ENCODE measurements at regions not wholly inside any gene's neighbourhood (a gene's known extent, or its start where the extent isn't known, plus 50 kb on each side); places are given as distances from the start of the nearest gene placed in this dataset.

DNA sequence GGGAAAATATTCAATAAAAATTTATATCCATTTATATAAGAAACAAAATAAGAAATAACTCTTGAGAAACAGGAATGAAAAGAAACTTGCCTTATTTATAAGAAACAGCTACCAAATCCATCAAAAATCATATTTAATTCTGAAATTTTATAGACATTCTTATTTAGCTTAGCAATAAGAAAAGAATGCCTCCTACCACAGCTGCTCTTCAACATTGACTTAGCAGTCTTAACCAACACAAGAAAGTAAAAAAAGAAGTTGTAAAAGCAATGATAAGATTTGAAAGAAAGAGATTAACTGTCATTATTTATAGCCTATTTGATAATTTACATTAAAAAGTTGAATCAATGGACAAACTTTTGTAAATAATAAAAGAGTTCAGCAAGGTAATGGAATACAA is 212.8 kb downstream of the ZNF365 start:
- H3K4me3 ChIP-seq, result no peak overlapping the region
- H3K36me3 ChIP-seq (ENCODE audit: control insufficient read depth in 4 of 4, insufficient read depth in 4 of 4, low read length in 4 of 4), result no peaks in the 10 kb centered on the region
- H3K27ac ChIP-seq (ENCODE audit: low read depth in 1 of 2, low read length in 1 of 2), result no peak overlapping the region
- H3K9ac ChIP-seq (ENCODE audit: insufficient read depth in 1 of 2, low read length in 2 of 2), result no peak overlapping the region
- ATAC-seq (ENCODE audit: insufficient read depth, low FRiP score), result no peak
- no peak for DNase-seq
- H3K27me3 ChIP-seq (ENCODE audit: control insufficient read depth in 3 of 3, insufficient read depth in 3 of 3, low read length in 2 of 3), result no peaks in the 10 kb centered on the region
- H3K4me1 ChIP-seq (ENCODE audit: control insufficient read depth in 5 of 5, insufficient read depth in 5 of 5, low read length in 5 of 5), result peaks cover 0 to 4% (median 0%) of the 10 kb centered on the region in 5 donors
- TF ChIP-seq, protein P1, sequence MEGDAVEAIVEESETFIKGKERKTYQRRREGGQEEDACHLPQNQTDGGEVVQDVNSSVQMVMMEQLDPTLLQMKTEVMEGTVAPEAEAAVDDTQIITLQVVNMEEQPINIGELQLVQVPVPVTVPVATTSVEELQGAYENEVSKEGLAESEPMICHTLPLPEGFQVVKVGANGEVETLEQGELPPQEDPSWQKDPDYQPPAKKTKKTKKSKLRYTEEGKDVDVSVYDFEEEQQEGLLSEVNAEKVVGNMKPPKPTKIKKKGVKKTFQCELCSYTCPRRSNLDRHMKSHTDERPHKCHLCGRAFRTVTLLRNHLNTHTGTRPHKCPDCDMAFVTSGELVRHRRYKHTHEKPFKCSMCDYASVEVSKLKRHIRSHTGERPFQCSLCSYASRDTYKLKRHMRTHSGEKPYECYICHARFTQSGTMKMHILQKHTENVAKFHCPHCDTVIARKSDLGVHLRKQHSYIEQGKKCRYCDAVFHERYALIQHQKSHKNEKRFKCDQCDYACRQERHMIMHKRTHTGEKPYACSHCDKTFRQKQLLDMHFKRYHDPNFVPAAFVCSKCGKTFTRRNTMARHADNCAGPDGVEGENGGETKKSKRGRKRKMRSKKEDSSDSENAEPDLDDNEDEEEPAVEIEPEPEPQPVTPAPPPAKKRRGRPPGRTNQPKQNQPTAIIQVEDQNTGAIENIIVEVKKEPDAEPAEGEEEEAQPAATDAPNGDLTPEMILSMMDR (IDR thresholded peaks at IDR 0.05; ENCODE audit: control extremely low read depth, extremely low read depth), result no peak
- peaks cover 0 to 2% (median 0%) of the 10 kb centered on the region in 4 donors for H3K9me3 ChIP-seq (ENCODE audit: control insufficient read depth in 4 of 4, insufficient read depth in 3 of 4, low read length in 3 of 4)

DNA sequence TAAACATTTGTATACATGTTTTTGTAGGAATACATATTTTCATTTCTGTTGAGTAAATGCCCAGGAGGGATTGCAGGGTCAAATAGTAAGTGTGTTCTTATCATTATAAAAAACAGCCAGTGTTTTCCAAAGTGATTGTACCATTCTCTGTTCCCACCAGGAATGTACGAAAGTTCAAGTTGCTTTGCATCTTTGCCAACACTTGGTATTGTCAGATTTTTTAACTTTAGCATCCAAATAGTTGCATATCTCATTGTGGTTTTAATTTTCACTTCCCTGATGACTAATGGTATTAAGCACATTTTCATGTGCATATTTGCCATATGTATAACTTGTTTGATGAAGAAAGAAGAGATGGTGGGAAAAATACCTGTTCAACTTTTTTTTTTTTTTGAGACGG is 213.9 kb downstream of the ZNF365 start:
- Histone ChIP-seq H3K9me3 (ENCODE audit: control insufficient read depth in 4 of 4, insufficient read depth in 3 of 4, low read length in 3 of 4) (peaks cover 0 to 2% (median 0%) of the 10 kb centered on the region in 4 donors), H3K27me3 (ENCODE audit: control insufficient read depth in 3 of 3, insufficient read depth in 3 of 3, low read length in 2 of 3) (peaks cover 0 to 4% (median 0%) of the 10 kb centered on the region in 3 donors), H3K27ac (ENCODE audit: low read depth in 1 of 2, low read length in 1 of 2) (no peak overlapping the region), H3K4me3 (no peak overlapping the region), H3K4me1 (ENCODE audit: control insufficient read depth in 5 of 5, insufficient read depth in 5 of 5, low read length in 5 of 5) (peaks cover 0 to 4% (median 0%) of the 10 kb centered on the region in 5 donors), H3K9ac (ENCODE audit: insufficient read depth in 1 of 2, low read length in 2 of 2) (no peak overlapping the region), H3K36me3 (ENCODE audit: control insufficient read depth in 4 of 4, insufficient read depth in 4 of 4, low read length in 4 of 4) (no peaks in the 10 kb centered on the region)
- DNase-seq, result no peak
- WGBS, 2 donors, result 97 to 98% methylated on average over 1 to 2 of the region's 2 CpGs
- ATAC-seq (ENCODE audit: insufficient read depth, low FRiP score), result no peak
- TF ChIP-seq, protein P1 (IDR thresholded peaks at IDR 0.05; ENCODE audit: control extremely low read depth, extremely low read depth), result no peak

DNA sequence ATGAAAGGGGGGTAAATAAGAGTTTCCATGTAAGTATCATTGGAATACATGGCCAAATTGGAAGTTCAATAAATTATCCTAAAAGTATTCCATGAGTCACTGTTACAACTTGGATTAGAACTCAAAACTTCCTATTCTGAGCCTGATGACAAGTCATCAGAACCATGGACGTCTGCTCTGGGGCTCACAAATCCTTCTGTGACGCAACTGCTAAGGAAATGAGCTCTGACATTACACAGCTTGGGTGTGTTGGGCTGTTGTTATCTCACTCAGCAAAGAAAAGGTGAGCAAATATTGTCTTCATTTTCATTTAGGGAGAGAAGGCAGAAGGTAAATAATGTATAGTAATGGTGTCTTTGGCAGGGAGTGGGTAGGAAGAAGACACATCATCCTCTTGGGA is 214.8 kb upstream of the ADO start:
- H3K27ac ChIP-seq (ENCODE audit: low read depth in 1 of 2, low read length in 1 of 2), result no peak overlapping the region
- H3K27me3 ChIP-seq (ENCODE audit: control insufficient read depth in 3 of 3, insufficient read depth in 3 of 3, low read length in 2 of 3), result peaks cover 0 to 4% (median 0%) of the 10 kb centered on the region in 3 donors
- peaks cover 0 to 2% (median 0%) of the 10 kb centered on the region in 4 donors for H3K9me3 ChIP-seq (ENCODE audit: control insufficient read depth in 4 of 4, insufficient read depth in 3 of 4, low read length in 3 of 4)
- H3K4me3 ChIP-seq, result no peak overlapping the region
- no peaks in the 10 kb centered on the region for H3K36me3 ChIP-seq (ENCODE audit: control insufficient read depth in 4 of 4, insufficient read depth in 4 of 4, low read length in 4 of 4)
- no peak for ATAC-seq (ENCODE audit: insufficient read depth, low FRiP score)
- H3K4me1 ChIP-seq (ENCODE audit: control insufficient read depth in 5 of 5, insufficient read depth in 5 of 5, low read length in 5 of 5), result no peaks in the 10 kb centered on the region
- WGBS, 2 donors, result 50 to 67% methylated on average over 2 of the region's 2 CpGs
- TF ChIP-seq, protein P1 (IDR thresholded peaks at IDR 0.05; ENCODE audit: control extremely low read depth, extremely low read depth), result no peak
- H3K9ac ChIP-seq (ENCODE audit: insufficient read depth in 1 of 2, low read length in 2 of 2), result no peak overlapping the region
- no peak for DNase-seq

DNA sequence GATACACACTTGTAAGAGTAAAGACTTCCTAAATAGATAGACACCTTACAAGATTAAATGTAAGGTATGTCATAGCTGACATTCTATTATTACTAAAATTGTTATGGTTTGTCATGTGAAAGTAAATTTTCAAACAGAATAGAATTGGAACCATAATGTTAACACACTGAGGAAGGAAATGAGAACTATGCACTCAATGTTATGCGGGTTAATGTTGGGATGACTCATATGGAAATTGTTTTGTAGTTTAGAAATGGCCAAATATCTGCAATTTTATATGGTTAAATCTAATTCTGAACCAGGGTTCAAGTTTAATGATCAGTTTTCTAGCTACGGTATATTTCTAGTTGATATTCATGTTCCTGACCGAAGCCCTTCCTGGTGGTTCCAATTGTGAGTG is 214.2 kb upstream of the ADO start:
- TF ChIP-seq, protein P1 (IDR thresholded peaks at IDR 0.05; ENCODE audit: control extremely low read depth, extremely low read depth), result no peak
- Histone ChIP-seq H3K9ac (ENCODE audit: insufficient read depth in 1 of 2, low read length in 2 of 2) (no peak overlapping the region), H3K4me1 (ENCODE audit: control insufficient read depth in 5 of 5, insufficient read depth in 5 of 5, low read length in 5 of 5) (no peaks in the 10 kb centered on the region), H3K27ac (ENCODE audit: low read depth in 1 of 2, low read length in 1 of 2) (no peak overlapping the region), H3K27me3 (ENCODE audit: control insufficient read depth in 3 of 3, insufficient read depth in 3 of 3, low read length in 2 of 3) (peaks cover 0 to 4% (median 0%) of the 10 kb centered on the region in 3 donors), H3K9me3 (ENCODE audit: control insufficient read depth in 4 of 4, insufficient read depth in 3 of 4, low read length in 3 of 4) (peaks cover 0 to 2% (median 0%) of the 10 kb centered on the region in 4 donors), H3K36me3 (ENCODE audit: control insufficient read depth in 4 of 4, insufficient read depth in 4 of 4, low read length in 4 of 4) (no peaks in the 10 kb centered on the region), H3K4me3 (no peak overlapping the region)
- ATAC-seq (ENCODE audit: insufficient read depth, low FRiP score) (no peak), DNase-seq (no peak)
- 75 to 79% methylated on average over 3 of the region's 3 CpGs for WGBS, 2 donors
